ENCODE measurements at regions not wholly inside any gene's neighbourhood (a gene's known extent, or its start where the extent isn't known, plus 50 kb on each side); places are given as distances from the start of the nearest gene placed in this dataset.

DNA sequence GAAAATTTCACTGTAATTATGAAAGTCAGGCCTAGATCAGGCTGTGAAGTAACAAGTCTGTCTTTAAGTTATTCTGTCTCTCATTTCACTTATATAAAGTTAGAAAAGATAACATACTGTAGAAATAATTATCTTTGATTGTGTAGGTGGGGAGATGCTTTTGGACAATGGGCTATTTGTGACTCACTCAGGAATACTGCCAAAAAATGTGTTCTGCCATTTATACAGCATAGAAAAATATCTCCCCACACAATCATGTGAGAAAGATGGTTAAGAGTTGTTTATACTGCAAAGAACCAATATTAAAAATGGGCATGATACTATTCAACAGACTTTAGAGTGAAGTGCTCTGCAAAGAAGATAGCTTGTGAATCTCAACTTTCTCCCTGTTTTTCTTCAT is 95.0 kb upstream of the GABRA2 start:
- no peak for TF ChIP-seq ZFX (IDR thresholded peaks at IDR 0.05; ENCODE audit: borderline replicate concordance)
- TF ChIP-seq, protein P1, sequence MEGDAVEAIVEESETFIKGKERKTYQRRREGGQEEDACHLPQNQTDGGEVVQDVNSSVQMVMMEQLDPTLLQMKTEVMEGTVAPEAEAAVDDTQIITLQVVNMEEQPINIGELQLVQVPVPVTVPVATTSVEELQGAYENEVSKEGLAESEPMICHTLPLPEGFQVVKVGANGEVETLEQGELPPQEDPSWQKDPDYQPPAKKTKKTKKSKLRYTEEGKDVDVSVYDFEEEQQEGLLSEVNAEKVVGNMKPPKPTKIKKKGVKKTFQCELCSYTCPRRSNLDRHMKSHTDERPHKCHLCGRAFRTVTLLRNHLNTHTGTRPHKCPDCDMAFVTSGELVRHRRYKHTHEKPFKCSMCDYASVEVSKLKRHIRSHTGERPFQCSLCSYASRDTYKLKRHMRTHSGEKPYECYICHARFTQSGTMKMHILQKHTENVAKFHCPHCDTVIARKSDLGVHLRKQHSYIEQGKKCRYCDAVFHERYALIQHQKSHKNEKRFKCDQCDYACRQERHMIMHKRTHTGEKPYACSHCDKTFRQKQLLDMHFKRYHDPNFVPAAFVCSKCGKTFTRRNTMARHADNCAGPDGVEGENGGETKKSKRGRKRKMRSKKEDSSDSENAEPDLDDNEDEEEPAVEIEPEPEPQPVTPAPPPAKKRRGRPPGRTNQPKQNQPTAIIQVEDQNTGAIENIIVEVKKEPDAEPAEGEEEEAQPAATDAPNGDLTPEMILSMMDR (IDR thresholded peaks at IDR 0.05), result no peak
- no peak overlapping the region for H3K27ac ChIP-seq

DNA sequence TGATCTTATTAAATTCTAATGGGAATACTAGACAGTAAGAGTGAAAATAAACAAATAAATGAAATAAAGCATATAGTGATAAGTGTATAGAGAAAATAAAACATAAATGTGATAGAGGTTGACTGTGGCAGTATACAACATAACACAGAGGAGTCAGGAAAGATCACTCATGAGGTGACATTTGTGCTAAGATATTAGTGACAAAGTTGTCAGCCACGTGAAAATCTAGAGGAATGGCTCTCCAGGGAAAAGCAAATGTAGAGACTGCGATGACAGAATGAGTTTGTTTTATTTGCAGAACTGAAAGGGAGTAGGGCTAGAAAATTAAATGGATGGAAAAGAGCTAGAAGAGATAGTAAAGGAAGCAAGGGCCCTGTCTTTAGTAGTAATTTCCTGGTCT is 72.8 kb upstream of the GABRA2 start:
- TF ChIP-seq ZFX (IDR thresholded peaks at IDR 0.05; ENCODE audit: borderline replicate concordance), result no peak
- TF ChIP-seq, protein P1 (IDR thresholded peaks at IDR 0.05), result no peak

DNA sequence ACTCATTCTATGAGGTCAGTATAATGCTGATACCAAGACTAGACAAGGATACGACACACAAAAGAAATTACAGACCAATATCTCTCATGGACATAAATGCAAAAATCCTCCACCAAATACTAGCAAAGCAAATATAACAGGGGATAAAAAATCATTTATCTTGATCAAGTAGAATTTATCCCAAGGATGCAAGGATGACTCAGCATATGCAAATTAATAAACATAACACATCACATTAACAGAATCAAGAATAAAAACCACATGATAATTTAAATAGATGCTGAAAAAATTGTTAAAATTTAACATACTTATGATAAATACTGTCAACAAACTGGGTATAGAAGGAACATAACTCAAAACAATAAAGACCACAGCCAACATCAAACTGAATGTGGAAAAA is 69.4 kb upstream of the GABRA2 start:
- TF ChIP-seq, protein P1 (IDR thresholded peaks at IDR 0.05), result no peak
- no peak for TF ChIP-seq ZFX (IDR thresholded peaks at IDR 0.05; ENCODE audit: borderline replicate concordance)

More for the DNA sequence above, 72.8 kb upstream of the GABRA2 start:
- no peak overlapping the region for H3K27ac ChIP-seq

DNA sequence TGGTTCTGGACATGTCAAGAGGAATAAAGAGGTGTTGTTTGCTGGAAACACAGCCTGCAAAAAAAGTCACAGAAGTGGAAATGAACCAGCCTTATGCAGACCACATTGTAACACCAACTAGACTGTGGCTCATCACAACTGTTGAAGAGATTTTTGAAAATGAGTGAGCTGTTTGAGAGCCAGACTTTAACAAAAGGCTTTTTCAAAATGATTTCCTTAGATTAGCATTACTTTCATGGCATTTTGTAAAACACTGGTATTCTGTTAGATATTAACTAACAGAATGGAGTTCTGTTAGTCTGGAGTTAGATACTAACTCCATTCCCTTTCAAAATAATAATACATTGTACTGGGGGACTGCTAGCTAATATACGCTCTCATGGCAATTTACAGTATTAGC is 60.6 kb upstream of the GABRA2 start:
- TF ChIP-seq ZFX (IDR thresholded peaks at IDR 0.05; ENCODE audit: borderline replicate concordance), result no peak
- TF ChIP-seq, protein P1 (IDR thresholded peaks at IDR 0.05), result no peak
- no peak overlapping the region for H3K27ac ChIP-seq

More for the DNA sequence above, 69.4 kb upstream of the GABRA2 start:
- no peak overlapping the region for H3K27ac ChIP-seq

DNA sequence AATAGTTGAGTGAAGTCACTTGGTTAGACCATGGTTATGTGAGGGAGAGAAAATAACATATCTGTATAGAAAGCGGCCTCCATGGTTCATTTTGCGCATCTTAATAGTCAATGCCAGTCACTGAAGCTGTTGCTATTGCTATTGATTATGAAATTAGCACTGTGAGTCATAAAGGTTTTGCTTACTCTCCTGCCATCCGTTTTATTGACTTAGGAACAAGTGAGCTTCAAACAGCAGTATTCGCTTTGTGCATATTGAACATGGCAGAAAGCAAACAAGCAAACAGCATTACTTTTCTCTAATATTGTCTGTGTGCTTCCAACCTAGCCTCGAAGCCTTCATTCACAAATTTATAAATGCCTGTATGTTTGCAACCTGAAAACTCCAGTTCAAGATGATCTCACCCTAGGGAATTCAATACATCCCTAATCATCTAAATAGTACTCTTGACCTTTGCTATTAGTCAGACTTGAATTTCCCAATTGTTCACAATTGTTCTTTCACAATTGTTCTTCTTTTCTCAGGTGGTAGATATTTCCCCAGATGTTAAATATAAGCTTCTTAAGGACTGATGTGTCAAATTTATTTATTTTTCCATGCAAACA is 55.9 kb upstream of the GABRA2 start:
- TF ChIP-seq ZFX (IDR thresholded peaks at IDR 0.05; ENCODE audit: borderline replicate concordance), result no peak
- TF ChIP-seq, protein P1 (IDR thresholded peaks at IDR 0.05), result no peak
- H3K27ac ChIP-seq, result peak overlapping the region; percentile 42

DNA sequence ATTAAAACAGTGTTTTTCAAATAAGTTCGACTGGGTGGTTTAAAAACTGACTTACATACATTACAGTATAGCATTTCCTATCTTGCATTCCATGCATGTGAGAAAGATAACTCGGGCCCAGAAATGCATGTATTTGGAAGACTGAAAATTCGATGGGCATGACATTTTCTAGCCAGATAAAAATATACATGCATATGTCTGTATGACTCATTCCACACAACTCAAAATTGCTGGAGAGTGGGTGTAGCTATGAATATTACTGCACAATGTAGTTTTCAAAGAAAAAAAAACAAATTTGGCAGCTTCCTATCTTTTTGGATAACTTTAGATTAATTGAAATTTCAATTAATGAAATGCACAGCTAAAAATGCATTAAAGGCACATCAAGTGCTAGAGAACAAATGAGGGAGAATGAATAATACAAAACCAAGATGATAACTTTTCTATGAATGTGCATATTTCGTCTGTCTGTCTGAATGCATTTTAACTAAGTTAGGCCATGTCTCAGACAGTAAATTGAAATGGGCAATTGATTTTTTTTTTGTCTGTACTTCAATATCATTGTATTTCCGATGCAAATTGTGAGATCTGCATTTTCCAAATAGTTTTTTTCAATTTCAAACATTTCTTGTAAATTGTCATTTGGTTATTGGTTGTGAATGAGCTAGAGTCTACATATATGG is 54.5 kb upstream of the GABRA2 start:
- H3K27ac ChIP-seq, result no peak overlapping the region
- no peak for TF ChIP-seq ZFX (IDR thresholded peaks at IDR 0.05; ENCODE audit: borderline replicate concordance)
- TF ChIP-seq, protein P1 (IDR thresholded peaks at IDR 0.05), result no peak

DNA sequence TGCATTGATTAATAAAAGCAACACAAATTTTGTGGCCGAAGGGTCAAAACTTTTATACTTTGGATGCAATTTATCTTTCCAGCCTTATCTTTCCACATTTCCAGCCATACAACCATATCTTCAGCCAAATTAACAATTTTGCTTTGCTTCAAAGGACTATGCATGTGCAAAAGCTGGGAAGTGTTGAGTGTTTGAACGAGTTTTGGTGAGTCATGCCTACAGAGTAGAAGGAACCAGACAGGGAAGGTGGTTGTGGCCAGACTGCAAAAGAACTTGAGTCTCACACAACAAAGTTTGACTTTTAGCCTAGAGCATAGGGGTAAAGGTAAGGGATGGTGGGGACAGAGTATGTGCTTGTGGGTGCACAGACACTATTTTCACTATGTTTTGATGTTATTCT is 53.0 kb upstream of the GABRA2 start:
- no peak overlapping the region for H3K27ac ChIP-seq
- TF ChIP-seq ZFX (IDR thresholded peaks at IDR 0.05; ENCODE audit: borderline replicate concordance), result no peak
- TF ChIP-seq, protein P1 (IDR thresholded peaks at IDR 0.05), result no peak

Measured in 22Rv1 (cell line).